ENCODE measurements at regions not wholly inside any gene's neighbourhood (a gene's known extent, or its start where the extent isn't known, plus 50 kb on each side); places are given as distances from the start of the nearest gene placed in this dataset.

- intact Hi-C loops (cut with DNase I; ENCODE audit: low total_unique reads), result no loop called here
- no peak for TF ChIP-seq CTCF (IDR thresholded peaks at IDR 0.05)
Measured at GRCh38 chr13:105016266-105016665, 1519.2 kb downstream of the EFNB2 start.

GRCh38 chr13:105008604-105009003, 1526.9 kb downstream of the EFNB2 start:
- TF ChIP-seq CTCF (IDR thresholded peaks at IDR 0.05), result no peak
- Histone ChIP-seq H3K27me3 (no peaks in the 10 kb centered on the region), H3K9me3 (no peaks in the 10 kb centered on the region), H3K4me3 (no peak overlapping the region), H3K27ac (no peak overlapping the region), H3K36me3 (no peaks in the 10 kb centered on the region), H3K4me1 (no peaks in the 10 kb centered on the region)
- intact Hi-C loops (cut with DNase I; ENCODE audit: low total_unique reads), result no loop called here
- DNase-seq, result no peak

More at GRCh38 chr13:105016266-105016665, 1519.2 kb downstream of the EFNB2 start:
- no peaks in the 10 kb centered on the region for H3K4me1 ChIP-seq
- H3K36me3 ChIP-seq, result no peaks in the 10 kb centered on the region
- H3K4me3 ChIP-seq, result no peak overlapping the region
- no peaks in the 10 kb centered on the region for H3K27me3 ChIP-seq
- no peak overlapping the region for H3K27ac ChIP-seq
- no peaks in the 10 kb centered on the region for H3K9me3 ChIP-seq
- DNase-seq, result no peak

GRCh38 chr13:105007166-105007808, 1528.2 kb downstream of the EFNB2 start:
- Histone ChIP-seq H3K9me3 (no peaks in the 10 kb centered on the region), H3K27ac (no peak overlapping the region), H3K36me3 (no peaks in the 10 kb centered on the region), H3K4me3 (no peak overlapping the region), H3K4me1 (no peaks in the 10 kb centered on the region), H3K27me3 (no peaks in the 10 kb centered on the region)
- no peak for TF ChIP-seq CTCF (IDR thresholded peaks at IDR 0.05)
- intact Hi-C loops (cut with DNase I; ENCODE audit: low total_unique reads), result no loop called here
- DNase-seq, result no peak

- DNase-seq, result no peak
- Histone ChIP-seq H3K4me1 (no peaks in the 10 kb centered on the region), H3K36me3 (no peaks in the 10 kb centered on the region), H3K27ac (no peak overlapping the region), H3K9me3 (no peaks in the 10 kb centered on the region), H3K4me3 (no peak overlapping the region), H3K27me3 (no peaks in the 10 kb centered on the region)
- TF ChIP-seq CTCF (IDR thresholded peaks at IDR 0.05), result no peak
- intact Hi-C loops (cut with DNase I; ENCODE audit: low total_unique reads), result no loop called here
Measured at GRCh38 chr13:104996022-104996421, 1539.4 kb downstream of the EFNB2 start.

GRCh38 chr13:104993708-104994107, 1541.8 kb downstream of the EFNB2 start:
- no peak for TF ChIP-seq CTCF (IDR thresholded peaks at IDR 0.05)
- no peaks in the 10 kb centered on the region for H3K4me1 ChIP-seq
- no peaks in the 10 kb centered on the region for H3K9me3 ChIP-seq
- no peaks in the 10 kb centered on the region for H3K36me3 ChIP-seq
- intact Hi-C loops (cut with DNase I; ENCODE audit: low total_unique reads), result no loop called here
- no peak overlapping the region for H3K4me3 ChIP-seq
- H3K27ac ChIP-seq, result no peak overlapping the region
- DNase-seq, result no peak
- H3K27me3 ChIP-seq, result no peaks in the 10 kb centered on the region

- Histone ChIP-seq H3K4me3 (no peak overlapping the region), H3K9me3 (no peaks in the 10 kb centered on the region), H3K27me3 (no peaks in the 10 kb centered on the region), H3K4me1 (peaks cover 0 to 8% (median 2%) of the 10 kb centered on the region in 4 donors), H3K27ac (no peak overlapping the region), H3K36me3 (no peaks in the 10 kb centered on the region)
- intact Hi-C loops (cut with DNase I; ENCODE audit: low total_unique reads), result no loop called here
- DNase-seq, result no peak
- no peak for TF ChIP-seq CTCF (IDR thresholded peaks at IDR 0.05)
Measured at GRCh38 chr13:104987621-104988020, 1547.8 kb downstream of the EFNB2 start.
